ENCODE measurements at regions not wholly inside any gene's neighbourhood (a gene's known extent, or its start where the extent isn't known, plus 50 kb on each side); places are given as distances from the start of the nearest gene placed in this dataset.
A peak's percentile ranks its signal among the peaks of the same experiment; 100 is the strongest.

DNA sequence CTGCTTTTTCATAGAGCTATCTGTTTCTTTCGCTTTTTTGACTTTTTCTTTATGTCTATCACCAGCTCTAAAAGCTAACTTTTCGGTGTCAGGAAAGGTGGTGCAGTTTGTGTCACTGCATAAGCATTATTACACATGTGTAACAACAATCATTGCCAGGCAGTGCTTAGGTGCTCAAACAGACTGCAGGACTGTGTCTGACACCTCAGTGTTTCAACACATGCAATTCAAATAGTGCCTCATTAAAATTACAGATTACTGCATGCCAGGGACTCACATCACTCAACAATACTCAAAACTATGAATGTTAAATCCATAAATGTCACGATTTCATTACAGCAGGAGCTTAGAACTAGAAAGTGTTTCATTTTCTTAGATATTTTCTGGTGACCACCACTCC is 265.3 kb upstream of the SMIM30 start:
- peak; percentile 14 for DNase-seq (ENCODE audit: low read depth)
- no peak overlapping the region for H3K4me3 ChIP-seq (ENCODE audit: low read length)
- TF ChIP-seq, protein P1, sequence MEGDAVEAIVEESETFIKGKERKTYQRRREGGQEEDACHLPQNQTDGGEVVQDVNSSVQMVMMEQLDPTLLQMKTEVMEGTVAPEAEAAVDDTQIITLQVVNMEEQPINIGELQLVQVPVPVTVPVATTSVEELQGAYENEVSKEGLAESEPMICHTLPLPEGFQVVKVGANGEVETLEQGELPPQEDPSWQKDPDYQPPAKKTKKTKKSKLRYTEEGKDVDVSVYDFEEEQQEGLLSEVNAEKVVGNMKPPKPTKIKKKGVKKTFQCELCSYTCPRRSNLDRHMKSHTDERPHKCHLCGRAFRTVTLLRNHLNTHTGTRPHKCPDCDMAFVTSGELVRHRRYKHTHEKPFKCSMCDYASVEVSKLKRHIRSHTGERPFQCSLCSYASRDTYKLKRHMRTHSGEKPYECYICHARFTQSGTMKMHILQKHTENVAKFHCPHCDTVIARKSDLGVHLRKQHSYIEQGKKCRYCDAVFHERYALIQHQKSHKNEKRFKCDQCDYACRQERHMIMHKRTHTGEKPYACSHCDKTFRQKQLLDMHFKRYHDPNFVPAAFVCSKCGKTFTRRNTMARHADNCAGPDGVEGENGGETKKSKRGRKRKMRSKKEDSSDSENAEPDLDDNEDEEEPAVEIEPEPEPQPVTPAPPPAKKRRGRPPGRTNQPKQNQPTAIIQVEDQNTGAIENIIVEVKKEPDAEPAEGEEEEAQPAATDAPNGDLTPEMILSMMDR (conservative IDR thresholded peaks at IDR 0.05; ENCODE audit: low read depth, low read length), result no peak

DNA sequence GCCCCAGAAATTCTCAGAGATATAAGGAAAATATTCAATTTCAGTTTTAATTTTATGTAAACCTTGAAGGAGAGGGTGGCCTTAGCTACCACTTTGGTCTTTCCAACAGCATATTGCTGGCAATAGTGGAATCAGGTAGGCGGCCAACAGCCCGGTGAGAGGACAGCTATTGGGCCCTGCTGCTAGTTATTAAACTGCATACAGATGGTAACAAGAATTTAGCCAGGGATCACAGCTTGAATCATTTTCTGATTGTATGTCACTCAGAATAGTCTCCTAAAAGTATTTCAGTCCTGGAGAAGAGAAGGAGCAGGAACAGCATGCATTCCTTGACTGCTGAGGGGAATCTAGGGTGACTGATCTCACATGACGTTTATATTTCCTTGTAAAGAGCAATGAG is 261.4 kb upstream of the SMIM30 start:
- H3K4me3 ChIP-seq (ENCODE audit: low read length), result no peak overlapping the region
- TF ChIP-seq, protein P1 (conservative IDR thresholded peaks at IDR 0.05; ENCODE audit: low read depth, low read length), result no peak

DNA sequence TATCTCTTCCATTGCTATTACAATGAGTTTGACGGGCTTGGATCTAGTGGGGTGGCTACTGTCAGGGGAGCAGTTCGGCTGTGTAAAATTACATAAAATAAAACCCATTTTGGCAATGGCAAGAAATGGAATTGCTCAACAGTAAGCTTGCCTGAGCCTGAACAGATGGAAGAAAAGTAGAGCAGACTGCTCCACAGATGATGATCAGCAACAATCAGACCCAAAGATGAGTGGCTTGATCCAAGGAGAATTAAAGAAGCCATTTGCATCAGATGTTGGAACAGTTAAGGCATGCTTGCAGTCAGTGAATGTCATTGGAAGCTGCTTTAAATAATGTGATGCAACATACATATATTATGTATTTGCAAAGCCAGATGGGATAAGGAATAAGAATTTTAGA is 256.6 kb upstream of the SMIM30 start:
- TF ChIP-seq, protein P1 (conservative IDR thresholded peaks at IDR 0.05; ENCODE audit: low read depth, low read length), result no peak
- no peak for DNase-seq (ENCODE audit: low read depth)
- H3K4me3 ChIP-seq (ENCODE audit: low read length), result no peak overlapping the region

More for the DNA sequence above, 261.4 kb upstream of the SMIM30 start:
- DNase-seq (ENCODE audit: low read depth), result no peak

DNA sequence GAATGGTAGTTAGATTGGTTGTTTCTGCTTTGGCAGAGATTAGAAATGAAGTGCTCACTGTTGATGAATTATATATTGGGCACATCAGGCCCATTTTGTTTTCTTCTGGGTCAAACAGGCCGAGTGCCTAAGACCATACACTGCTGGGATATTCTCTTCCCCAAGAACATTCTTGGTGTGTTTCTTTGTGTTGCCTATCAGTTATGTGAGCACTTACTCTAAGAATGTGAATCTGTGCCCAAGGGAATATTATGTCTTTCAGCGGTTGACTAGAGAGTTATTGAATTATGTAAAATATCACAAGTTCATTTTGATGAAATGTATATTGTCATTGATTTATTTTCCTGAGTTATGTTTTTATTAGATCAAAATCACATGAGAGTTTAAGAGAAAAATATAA is 255.5 kb upstream of the SMIM30 start:
- no peak for DNase-seq (ENCODE audit: low read depth)
- TF ChIP-seq, protein P1 (conservative IDR thresholded peaks at IDR 0.05; ENCODE audit: low read depth, low read length), result no peak
- no peak overlapping the region for H3K4me3 ChIP-seq (ENCODE audit: low read length)

DNA sequence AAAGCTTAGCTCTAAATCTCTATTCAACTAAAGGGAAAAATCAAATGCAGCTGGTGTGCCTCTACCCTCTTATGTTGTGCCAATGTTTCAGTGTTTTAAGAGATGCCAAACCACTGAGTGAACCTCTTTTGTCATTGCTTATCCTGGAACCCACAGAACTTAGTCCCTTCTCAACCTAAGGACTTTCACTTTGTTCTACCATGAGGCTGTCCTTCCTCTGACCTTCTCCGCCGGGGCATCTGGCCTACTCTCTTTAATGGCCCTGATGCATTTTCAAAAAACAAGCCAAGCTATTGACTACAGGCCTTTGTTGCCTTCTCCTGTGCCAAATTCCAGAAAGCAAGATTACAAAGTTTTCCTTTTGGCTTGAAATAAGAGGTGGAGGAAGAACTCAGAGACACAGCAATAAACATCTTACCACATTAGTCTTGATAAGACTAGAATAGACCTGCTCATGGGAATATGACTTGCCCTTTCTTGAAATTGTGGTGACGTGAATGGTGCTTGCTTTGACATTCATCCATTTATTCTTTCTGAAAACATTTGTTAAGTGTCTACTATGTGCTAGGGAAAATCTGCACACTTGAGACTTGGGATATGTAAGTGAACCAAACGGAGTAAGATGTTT is 253.2 kb upstream of the SMIM30 start:
- H3K4me3 ChIP-seq (ENCODE audit: low read length), result no peak overlapping the region
- DNase-seq (ENCODE audit: low read depth), result no peak
- TF ChIP-seq, protein P1 (conservative IDR thresholded peaks at IDR 0.05; ENCODE audit: low read depth, low read length), result no peak

DNA sequence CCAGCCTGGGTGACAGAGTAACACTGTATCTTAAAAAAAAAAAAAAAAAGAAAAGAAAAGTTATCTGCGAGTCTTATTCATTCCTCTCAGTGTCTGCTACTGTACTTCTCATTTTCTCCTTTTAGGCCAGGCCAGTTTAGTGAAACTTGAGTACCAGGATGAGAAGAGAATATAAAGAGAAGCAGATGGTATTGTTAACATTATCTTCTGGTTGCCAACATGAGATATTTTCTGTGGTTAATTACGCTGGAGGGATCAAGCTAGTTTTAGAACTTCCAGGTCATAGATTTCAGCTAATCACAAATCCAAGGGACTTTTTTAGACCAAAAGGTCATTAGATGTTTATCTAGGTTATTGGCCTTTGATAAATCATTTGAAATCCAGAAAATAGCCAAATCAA is 252.6 kb upstream of the SMIM30 start:
- no peak for DNase-seq (ENCODE audit: low read depth)
- no peak overlapping the region for H3K4me3 ChIP-seq (ENCODE audit: low read length)
- TF ChIP-seq, protein P1 (conservative IDR thresholded peaks at IDR 0.05; ENCODE audit: low read depth, low read length), result no peak

DNA sequence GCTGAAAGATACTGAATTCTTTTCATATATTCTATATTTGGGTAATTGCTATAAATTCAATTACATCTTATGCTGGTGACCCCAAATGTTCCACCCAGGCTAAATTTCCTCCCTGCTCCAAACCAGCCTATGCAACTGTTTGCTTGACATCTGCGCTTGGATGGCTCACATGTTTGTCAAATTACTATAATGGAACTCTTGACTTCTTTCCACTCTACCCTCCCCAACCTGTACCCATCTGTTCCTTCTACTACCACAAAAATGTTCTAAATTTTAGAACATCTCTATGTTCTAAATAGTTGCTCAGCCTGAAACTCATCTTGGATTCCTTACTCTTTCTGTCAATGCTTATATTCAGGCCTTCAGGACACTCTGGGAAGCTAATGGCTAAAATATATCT is 249.9 kb upstream of the SMIM30 start:
- TF ChIP-seq, protein P1 (conservative IDR thresholded peaks at IDR 0.05; ENCODE audit: low read depth, low read length), result no peak
- H3K4me3 ChIP-seq (ENCODE audit: low read length), result no peak overlapping the region
- DNase-seq (ENCODE audit: low read depth), result no peak
